ENCODE measurements at regions not wholly inside any gene's neighbourhood (a gene's known extent, or its start where the extent isn't known, plus 50 kb on each side); places are given as distances from the start of the nearest gene placed in this dataset.

GRCh38 chr2:187884003-187884402 is 329.8 kb upstream of the TFPI start:
- no peak for DNase-seq
- no CpG with 5 or more reads among the region's 1 CpG for WGBS (ENCODE audit: insufficient coverage)
- Histone ChIP-seq H4K20me1 (ENCODE audit: insufficient read depth, low read length) (no peaks in the 10 kb centered on the region), H3K4me1 (ENCODE audit: control insufficient read depth in 1 of 2, insufficient read depth in 2 of 2, low read length in 2 of 2) (no peaks in the 10 kb centered on the region), H3K9ac (ENCODE audit: insufficient read depth, low read length, poor library complexity, severe bottlenecking) (no peak overlapping the region), H3K79me2 (ENCODE audit: insufficient read depth, low read length) (no peaks in the 10 kb centered on the region), H3K27me3 (ENCODE audit: control insufficient read depth in 2 of 2, insufficient read depth in 2 of 2, low read length in 2 of 2) (no peaks in the 10 kb centered on the region), H3K4me2 (replicated peaks; ENCODE audit: extremely low read depth, low read length, poor library complexity, severe bottlenecking) (no peak overlapping the region), H3K27ac (ENCODE audit: low read depth in 1 of 2, low read length in 2 of 2) (no peak overlapping the region), H3K4me3 (replicated peaks in 1 of 3; ENCODE audit: low read depth in 2 of 3, low read length in 3 of 3) (no peak overlapping the region), H3K36me3 (replicated peaks in 1 of 2; ENCODE audit: control insufficient read depth in 1 of 2, insufficient read depth in 2 of 2, low read length in 2 of 2) (no peaks in the 10 kb centered on the region), H2AFZ (ENCODE audit: insufficient read depth, low read depth, low read length, poor library complexity, severe bottlenecking) (no peak overlapping the region), H3K9me3 (replicated peaks in 1 of 2; ENCODE audit: control insufficient read depth in 1 of 2, insufficient read depth in 1 of 2, low read length in 2 of 2) (peaks cover 0 to 4% of the 10 kb centered on the region in 2 donors)
- H3K36me3 Mint-ChIP-seq, result no peaks in the 10 kb centered on the region
- no peak for TF ChIP-seq CTCF (IDR thresholded peaks at IDR 0.05)
- no peaks in the 10 kb centered on the region for H3K4me1 Mint-ChIP-seq
- intact Hi-C loops (cut with micrococcal nuclease), result no loop called here
- H3K4me3 Mint-ChIP-seq, result no peak overlapping the region
- peaks cover 0 to 2% (median 0%) of the 10 kb centered on the region in 7 donors for H3K9me3 Mint-ChIP-seq
- H3K27me3 Mint-ChIP-seq (ENCODE audit: low read depth in 3 of 3), result no peaks in the 10 kb centered on the region
- no peak overlapping the region for H3K27ac Mint-ChIP-seq

GRCh38 chr2:187890690-187891089 is 336.5 kb upstream of the TFPI start:
- no peak overlapping the region for H3K27ac ChIP-seq (ENCODE audit: low read depth in 1 of 2, low read length in 2 of 2)
- no peak overlapping the region for H3K9ac ChIP-seq (ENCODE audit: insufficient read depth, low read length, poor library complexity, severe bottlenecking)
- DNase-seq, result no peak
- Mint-ChIP-seq H3K9me3 (peaks cover 0 to 5% (median 0%) of the 10 kb centered on the region in 7 donors), H3K36me3 (no peaks in the 10 kb centered on the region), H3K27ac (no peak overlapping the region), H3K4me1 (no peaks in the 10 kb centered on the region), H3K27me3 (ENCODE audit: low read depth in 3 of 3) (no peaks in the 10 kb centered on the region), H3K4me3 (no peak overlapping the region)
- no peaks in the 10 kb centered on the region for H3K36me3 ChIP-seq (replicated peaks in 1 of 2; ENCODE audit: control insufficient read depth in 1 of 2, insufficient read depth in 2 of 2, low read length in 2 of 2)
- no peaks in the 10 kb centered on the region for H3K79me2 ChIP-seq (ENCODE audit: insufficient read depth, low read length)
- no peak overlapping the region for H2AFZ ChIP-seq (ENCODE audit: insufficient read depth, low read depth, low read length, poor library complexity, severe bottlenecking)
- no peaks in the 10 kb centered on the region for H3K4me1 ChIP-seq (ENCODE audit: control insufficient read depth in 1 of 2, insufficient read depth in 2 of 2, low read length in 2 of 2)
- peaks cover 0 to 9% of the 10 kb centered on the region in 2 donors for H3K9me3 ChIP-seq (replicated peaks in 1 of 2; ENCODE audit: control insufficient read depth in 1 of 2, insufficient read depth in 1 of 2, low read length in 2 of 2)
- no peak for TF ChIP-seq CTCF (IDR thresholded peaks at IDR 0.05)
- intact Hi-C loops (cut with micrococcal nuclease), result no loop called here
- no peak overlapping the region for H3K4me3 ChIP-seq (replicated peaks in 1 of 3; ENCODE audit: low read depth in 2 of 3, low read length in 3 of 3)
- H4K20me1 ChIP-seq (ENCODE audit: insufficient read depth, low read length), result no peaks in the 10 kb centered on the region
- no CpG with 5 or more reads among the region's 2 CpGs for WGBS (ENCODE audit: insufficient coverage)
- no peak overlapping the region for H3K4me2 ChIP-seq (replicated peaks; ENCODE audit: extremely low read depth, low read length, poor library complexity, severe bottlenecking)
- H3K27me3 ChIP-seq (ENCODE audit: control insufficient read depth in 2 of 2, insufficient read depth in 2 of 2, low read length in 2 of 2), result no peaks in the 10 kb centered on the region

All from CD14-positive monocyte (primary cell).